ENCODE measurements at regions not wholly inside any gene's neighbourhood (a gene's known extent, or its start where the extent isn't known, plus 50 kb on each side); places are given as distances from the start of the nearest gene placed in this dataset.

DNA sequence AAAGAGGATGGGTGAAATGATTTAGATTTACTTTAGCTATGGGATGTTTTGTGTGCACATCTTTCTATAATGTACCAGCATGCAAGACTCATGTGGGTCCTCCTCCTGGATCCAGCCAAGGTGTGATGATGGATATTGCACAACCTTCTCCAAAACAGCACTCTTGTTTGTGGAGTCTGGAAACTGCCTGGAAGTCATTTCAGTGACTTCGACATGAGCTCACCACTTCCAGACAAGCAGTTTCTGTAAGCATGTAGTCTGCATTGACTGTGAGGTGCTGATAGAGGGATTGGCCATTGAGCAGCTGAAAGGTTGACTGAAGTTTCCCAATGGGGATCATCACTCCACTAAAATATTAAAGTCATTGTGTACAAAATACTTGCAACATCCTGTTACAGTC lies 154.0 kb downstream of the TRIB2 start:
- in situ Hi-C loops (cut with HindIII; ENCODE audit: low sequenced_read_pairs) = loop anchor here (5.0 kb wide), 2 partner anchors 33 to 42 kb away; no protein-coding TSS in a partner anchor

DNA sequence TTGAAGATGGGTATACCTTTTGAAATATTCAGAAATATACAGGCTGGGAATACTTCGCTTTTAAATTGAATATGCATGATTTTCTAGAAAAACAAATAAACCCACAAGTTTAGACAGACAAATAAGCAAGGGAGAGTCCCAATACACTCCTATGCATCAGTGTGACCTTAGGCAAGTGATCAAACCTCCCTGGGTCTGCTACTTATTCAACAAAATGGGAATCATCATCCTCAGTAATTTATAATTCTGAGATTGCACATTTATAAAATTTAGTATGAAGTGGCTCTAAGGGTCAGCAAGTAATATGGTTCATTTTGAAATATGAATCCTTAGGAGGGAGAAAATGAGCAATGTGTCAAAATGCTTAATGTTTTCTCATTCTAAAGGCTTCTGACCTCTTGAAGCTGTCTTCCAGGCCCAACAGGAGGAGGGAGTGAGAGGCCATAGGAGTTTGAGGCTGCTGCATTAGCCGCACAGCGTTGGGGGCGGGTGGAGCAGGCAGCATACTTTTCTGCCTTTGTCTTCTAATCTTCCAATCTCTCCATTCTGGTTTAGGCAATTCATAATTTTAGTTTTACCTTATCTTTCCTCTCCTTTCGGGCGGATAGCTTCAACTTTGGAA lies 155.1 kb downstream of the TRIB2 start:
- in situ Hi-C loops (cut with HindIII; ENCODE audit: low sequenced_read_pairs) = loop anchor here (5.0 kb wide), 2 partner anchors 35 to 40 kb away; no protein-coding TSS in a partner anchor

DNA sequence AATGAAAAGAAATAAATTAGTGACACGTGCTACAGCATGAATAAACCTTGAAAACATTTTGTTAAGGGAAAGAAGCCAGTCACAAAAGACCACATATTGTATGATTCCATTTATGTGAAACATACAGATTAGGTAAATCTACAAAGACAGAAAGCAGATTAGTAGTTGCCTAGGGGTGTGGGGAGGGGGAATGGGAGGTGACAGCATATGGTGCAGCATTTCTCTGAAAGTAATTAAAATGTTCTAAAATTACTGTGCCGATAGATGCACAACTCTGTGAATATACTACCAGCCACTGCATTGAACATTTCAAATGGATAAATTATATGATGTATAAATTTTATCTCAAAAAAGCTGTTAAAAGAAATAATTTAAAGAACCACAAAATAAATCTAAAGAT lies 161.0 kb downstream of the TRIB2 start:
- in situ Hi-C loops (cut with HindIII; ENCODE audit: low sequenced_read_pairs) = no loop called here

DNA sequence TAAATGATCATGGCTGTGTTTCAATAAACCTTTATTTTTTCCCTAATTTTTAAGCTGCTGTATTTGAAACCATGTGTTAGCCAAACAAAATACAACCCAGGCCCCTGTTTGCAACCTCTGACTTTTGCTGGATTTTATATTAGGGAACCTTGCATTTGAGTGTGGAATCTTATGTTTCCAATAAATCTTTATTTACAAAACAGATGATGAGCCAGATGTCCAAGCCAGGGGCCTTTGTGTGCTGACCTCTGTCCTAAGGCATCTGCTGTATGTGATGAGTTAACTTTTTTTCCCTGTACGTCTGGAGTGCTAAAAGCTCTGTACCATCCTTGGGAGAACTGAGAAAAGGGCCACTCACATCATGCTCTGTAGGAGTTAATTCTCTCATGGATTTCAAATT lies 162.9 kb downstream of the TRIB2 start:
- in situ Hi-C loops (cut with HindIII; ENCODE audit: low sequenced_read_pairs) = no loop called here

DNA sequence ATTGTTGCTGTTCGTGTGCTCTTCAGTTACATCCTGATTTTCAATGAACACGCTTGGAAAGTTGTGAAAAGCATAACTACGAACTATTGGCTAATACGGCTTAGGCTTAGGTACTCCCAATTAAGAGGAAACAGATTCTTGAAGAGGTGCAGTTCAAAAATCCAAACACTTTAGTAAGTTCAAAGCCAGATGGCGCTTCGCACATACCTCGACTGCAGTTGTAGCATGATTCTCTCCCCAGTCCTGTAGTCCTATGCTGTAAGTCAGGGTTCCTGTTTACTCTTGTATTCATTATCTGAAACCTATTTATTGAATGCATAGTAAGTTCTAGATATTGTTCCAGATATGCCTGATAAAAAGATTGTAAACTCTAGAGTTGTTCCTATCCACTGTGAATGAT lies 165.2 kb downstream of the TRIB2 start:
- in situ Hi-C loops (cut with HindIII; ENCODE audit: low sequenced_read_pairs) = no loop called here

DNA sequence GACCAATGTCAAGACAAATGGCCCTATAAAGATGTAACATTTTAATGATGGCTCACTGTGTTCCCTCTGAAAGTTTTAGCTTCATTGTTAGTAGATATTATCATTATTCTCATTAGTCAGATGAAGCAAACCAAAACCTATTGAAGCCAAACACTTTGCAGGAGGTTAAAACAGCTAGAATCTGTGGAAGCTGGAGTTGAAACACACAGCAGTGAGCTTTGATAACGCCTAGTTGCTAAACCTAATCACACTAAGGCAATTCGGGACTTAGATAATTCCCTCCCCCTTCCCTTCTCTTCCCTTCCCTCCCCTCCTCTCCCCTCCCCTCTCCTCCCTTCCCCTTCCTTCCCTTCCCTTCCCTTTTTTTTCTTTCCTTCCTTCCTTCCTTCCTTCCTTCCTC lies 165.7 kb downstream of the TRIB2 start:
- in situ Hi-C loops (cut with HindIII; ENCODE audit: low sequenced_read_pairs) = no loop called here

DNA sequence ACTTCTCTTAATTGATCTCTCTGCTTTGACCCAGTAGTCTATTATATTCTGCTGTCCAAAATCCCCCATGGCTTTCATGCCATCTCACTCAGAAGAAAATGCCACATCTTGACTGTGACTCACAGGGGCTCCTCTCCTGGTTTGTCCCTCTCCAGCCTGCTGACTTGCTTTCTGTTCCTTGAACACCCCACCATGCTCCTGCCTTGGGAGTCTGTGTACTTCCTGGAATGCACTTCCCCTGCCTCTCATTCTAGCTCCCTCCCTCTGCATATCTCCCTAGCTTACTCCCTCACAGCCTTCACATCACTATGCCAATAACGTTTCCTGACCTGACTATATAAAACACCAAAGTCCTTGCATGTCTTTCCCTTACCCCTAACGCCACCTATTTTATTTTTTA lies 167.2 kb downstream of the TRIB2 start:
- in situ Hi-C loops (cut with HindIII; ENCODE audit: low sequenced_read_pairs) = no loop called here

DNA sequence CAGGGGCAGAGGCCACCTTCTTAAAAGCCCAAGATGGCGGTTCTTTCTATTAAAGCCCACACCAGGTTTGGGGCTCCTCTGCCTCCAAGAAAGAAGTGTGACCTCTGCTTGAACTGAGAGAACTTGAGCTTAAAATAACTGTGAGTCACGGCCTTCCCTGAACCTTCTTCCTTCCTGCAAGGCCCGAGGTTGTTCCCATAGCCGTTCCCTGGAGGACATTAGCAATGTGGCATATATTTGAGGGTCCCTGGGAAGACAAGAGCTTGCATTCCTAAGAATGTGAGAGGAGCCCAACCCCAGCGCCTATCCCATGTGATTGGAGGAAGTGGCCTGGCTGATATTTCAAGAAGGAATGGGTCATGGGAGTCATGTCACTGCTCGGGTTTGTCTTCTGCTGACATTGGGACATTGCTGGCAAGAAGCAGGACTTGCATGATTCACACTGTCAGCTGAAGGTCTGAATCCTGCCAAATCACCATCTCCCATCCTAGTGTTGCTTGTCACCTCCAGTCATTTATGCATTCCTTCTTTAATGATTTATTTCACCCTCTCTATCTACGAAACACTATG lies 168.1 kb downstream of the TRIB2 start:
- in situ Hi-C loops (cut with HindIII; ENCODE audit: low sequenced_read_pairs) = no loop called here

DNA sequence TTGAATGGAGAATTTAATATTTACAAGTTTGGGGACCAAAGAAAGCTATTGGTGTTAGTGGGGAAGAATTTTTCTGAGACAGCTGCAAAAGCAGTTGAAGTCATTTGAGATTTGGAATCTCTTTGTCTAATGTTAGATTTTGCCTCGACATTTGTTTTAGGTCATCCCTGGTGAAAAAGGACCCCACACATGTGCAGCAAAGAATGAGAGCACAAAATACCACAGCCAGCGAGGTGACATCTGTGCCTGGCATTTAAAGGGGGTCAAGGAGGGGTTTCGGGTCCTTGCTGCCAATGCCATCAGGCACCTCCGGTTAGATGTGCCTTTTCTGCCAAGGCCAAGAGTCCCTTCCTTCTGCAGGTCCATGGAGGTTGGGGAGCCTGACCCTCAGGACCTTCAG lies 173.3 kb downstream of the TRIB2 start:
- in situ Hi-C loops (cut with HindIII; ENCODE audit: low sequenced_read_pairs) = no loop called here

DNA sequence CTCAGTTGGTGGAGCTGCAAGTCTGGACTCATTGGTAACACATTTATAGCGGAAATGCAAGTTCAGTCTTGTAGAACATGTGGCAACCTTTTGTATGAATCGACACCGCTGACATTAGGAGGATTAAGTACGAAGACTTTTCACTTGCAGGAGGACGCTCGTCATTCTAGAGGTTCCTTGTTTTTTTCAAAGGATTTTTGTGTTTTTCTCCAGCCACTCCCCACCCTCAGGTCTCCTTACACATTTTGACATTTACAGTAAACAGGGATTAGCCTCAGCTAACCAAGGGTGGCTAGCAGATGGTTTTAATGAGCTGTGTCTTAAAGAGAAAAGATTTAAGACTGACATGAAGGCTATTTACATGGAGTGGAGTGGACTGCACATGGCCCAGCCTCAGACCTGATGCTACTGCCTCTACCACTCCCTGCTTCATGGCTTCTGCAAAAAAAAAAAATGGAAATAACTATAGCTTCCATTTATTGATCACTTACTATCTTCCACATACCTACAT lies 173.8 kb downstream of the TRIB2 start:
- in situ Hi-C loops (cut with HindIII; ENCODE audit: low sequenced_read_pairs) = no loop called here

DNA sequence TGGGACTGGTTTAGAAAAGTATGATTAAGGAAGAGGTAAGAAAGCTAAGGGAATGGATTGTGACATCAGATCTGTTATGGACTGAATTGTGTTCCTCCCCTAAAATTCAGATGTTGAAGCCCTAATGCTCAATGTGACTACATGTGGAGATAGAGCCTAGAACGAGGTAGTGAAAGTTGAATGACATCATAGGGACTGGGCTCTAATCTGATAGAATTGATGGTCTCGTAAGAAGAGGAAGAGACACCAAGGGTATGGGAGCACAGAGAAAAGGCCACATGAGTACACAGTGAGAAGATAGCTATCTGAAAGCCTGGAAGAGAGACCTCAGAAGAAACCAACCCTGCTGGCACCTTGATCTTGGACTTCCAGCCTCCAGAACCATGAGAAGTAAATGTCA lies 178.3 kb downstream of the TRIB2 start:
- in situ Hi-C loops (cut with HindIII; ENCODE audit: low sequenced_read_pairs) = no loop called here

DNA sequence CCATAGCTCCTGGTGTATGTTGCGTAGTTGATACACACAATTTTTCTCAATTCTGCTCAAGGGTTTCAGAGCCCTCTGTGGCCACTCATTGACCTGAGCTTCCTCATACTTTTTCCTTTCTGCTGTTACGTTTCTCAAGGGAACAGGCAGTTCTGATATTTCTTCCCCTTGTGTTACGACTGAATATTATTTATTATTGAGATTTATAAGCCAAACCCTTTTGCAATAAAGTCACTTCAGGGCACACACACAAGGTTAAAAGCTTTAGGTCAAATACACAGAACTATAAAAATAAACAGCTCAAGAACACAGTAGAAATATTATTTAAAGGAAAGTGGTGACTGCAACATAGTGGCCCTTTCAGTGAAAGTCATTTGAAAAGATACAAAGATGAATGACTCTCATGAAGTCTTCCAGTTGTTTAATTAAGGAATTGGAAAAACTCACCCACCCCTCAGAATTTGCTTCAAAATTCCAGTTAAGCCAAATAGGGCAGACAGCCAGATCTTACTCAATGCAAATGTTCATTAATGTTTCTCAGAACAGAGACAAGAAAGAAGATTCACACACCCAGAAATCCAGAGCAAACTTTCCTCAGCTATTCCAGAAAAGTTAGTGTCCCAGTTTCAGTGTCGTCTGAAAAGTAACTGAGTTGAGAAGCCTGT lies 179.7 kb downstream of the TRIB2 start:
- in situ Hi-C loops (cut with HindIII; ENCODE audit: low sequenced_read_pairs) = no loop called here

DNA sequence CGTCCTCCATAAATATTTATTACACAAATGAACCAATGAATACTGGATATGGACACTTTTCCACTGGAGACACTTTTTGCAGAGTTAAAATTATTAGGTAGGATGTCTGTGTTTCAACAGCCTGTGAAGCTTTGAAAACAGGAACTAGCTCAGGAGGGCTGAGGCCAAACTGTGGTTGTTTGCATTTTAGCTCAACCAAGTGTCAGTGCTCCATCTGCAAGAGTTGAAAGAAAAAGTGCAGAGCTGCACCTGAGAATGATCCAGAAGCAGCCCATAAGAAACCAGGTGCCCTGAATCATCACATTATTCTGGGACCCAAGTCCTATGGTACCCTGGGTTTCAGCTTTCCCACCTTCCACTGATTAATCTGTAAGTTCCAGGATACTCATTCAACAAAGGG lies 180.4 kb downstream of the TRIB2 start:
- in situ Hi-C loops (cut with HindIII; ENCODE audit: low sequenced_read_pairs) = no loop called here

DNA sequence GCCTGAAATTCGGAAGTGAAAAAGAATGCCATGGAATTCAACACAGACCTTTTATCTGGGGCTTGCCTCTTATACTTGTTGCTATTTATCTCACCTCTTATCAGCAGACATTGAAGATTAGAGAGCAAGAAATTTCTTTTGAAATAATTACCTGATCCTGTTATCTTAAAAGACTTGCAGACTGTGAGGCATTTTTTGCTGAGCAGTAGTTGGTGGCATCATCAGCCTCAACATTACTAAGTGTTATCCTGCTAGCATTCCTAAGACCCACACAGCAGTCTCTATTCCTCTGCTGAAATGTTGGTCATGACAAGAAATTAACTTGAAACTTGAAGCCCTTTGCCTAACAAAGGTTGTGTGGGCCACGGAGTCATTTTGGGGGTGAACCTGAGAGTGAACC lies 186.5 kb downstream of the TRIB2 start:
- in situ Hi-C loops (cut with HindIII; ENCODE audit: low sequenced_read_pairs) = no loop called here

DNA sequence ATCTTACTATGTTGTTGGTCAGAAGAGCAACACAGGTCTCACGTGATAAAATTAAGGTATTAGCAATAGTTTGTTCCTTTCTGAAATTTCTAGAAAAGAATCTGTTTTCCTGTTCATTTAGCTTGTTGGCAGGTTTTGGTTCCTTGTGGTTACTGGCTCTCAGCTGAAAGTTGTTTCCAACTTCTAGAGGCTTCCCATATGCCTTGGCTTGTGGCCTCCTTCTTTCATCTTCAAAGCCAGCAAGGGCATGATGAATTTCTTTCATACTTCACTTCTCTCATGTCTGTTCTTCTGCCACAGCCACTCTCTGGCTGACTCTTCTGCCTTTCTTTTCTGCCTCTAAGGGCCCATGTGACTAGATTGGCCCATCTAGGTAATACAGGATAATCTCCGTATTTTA lies 193.7 kb downstream of the TRIB2 start:
- in situ Hi-C loops (cut with HindIII; ENCODE audit: low sequenced_read_pairs) = loop anchor here (5.0 kb wide), 1 partner anchor 38 kb away; no protein-coding TSS in a partner anchor

DNA sequence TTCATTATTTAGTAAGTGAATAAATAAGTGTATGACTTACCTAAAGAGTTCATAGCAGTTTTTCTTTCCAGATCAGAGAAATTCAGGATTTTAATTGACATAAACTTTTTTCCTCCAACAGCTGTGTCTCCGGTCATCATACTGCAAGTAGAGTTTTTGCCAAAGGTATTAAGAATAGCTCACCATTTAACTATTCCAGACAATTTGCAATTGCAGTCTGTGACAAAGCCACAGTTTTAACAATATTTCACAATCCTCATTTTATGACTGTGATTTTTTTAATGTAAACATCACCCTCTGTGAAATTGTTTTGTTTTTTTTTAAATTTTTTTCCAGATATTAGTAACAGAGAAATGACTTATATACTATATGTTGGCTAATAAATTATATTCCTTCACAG lies 199.1 kb downstream of the TRIB2 start:
- in situ Hi-C loops (cut with HindIII; ENCODE audit: low sequenced_read_pairs) = no loop called here

DNA sequence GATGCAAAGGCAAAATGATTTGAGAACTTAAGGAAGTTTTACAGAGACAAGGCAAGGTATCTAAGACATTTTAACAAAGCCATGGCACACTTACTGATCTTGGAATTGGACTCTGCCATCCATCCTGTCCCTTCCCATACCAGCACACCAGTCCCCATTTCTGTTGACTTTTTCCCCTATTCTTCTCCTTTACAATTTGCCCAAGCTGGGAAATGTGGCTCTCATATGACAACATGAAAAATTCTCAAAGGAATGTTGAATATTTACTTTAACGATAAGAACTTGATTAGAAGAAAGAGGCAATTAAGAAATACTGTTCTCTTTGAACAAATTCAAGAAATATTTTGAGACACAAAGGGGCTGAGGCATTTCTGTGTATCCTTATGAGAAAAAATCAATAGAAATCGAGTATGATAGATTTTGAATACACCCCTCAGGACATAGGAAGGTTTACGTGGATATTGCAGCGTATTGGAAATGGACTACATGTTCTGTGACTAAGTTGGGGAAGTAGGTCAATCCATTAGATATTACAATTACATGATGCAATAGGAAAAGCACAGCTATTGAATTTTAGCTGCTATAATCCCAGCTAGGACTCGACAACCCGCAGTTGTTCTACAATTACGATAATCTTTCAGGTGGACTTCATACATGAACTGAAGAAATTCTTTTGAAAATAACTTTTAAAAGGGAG lies 201.6 kb downstream of the TRIB2 start:
- in situ Hi-C loops (cut with HindIII; ENCODE audit: low sequenced_read_pairs) = no loop called here

DNA sequence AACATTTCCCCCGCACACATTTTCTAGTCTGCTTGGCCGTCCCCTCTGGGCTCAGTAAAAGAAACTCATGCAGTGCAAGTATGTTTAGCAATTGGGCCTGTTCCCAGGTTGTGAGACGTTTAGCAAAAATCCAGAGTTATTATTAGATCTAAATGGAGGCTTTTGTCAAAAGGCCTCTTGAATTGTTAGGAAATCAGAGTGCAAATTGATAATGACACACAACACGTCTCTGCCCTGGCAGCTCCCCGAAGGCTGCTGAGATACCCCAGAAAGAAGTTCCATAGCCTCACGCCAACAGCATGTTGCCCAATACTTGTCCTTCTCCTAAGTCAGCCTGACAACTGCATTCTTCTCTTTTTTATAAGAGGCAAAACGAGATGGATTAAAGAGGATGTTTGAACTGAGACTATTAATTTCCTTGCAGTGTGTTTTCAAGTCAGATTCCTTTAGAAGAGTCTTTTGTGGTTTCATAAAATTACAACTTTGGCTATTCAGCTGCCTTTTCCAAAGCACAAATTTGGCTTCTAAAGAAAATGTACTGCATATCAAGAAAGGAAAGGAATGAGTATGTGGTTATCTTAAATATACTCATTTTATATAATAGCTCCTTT lies 202.2 kb downstream of the TRIB2 start:
- in situ Hi-C loops (cut with HindIII; ENCODE audit: low sequenced_read_pairs) = no loop called here

DNA sequence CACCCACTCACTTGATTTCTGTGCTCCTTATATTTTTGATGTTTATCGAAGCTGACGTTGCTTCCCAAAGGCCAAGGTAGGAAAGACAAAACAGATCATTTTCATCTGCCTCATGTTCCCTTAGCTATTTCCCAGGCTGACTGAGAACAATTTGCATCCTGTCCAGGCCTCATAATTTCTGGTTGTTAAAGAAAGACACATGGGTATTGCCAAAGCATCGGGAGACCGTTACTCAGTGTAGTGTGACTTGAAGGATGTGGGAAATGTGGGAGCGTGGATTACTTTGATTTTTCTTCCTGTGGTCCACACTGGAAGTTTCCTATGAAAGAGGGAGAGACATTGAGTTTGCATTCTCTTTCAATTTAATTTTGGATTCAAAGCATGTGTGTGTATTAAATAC lies 204.6 kb downstream of the TRIB2 start:
- in situ Hi-C loops (cut with HindIII; ENCODE audit: low sequenced_read_pairs) = loop anchor here (10.0 kb wide), 1 partner anchor 197 kb away; no protein-coding TSS in a partner anchor

DNA sequence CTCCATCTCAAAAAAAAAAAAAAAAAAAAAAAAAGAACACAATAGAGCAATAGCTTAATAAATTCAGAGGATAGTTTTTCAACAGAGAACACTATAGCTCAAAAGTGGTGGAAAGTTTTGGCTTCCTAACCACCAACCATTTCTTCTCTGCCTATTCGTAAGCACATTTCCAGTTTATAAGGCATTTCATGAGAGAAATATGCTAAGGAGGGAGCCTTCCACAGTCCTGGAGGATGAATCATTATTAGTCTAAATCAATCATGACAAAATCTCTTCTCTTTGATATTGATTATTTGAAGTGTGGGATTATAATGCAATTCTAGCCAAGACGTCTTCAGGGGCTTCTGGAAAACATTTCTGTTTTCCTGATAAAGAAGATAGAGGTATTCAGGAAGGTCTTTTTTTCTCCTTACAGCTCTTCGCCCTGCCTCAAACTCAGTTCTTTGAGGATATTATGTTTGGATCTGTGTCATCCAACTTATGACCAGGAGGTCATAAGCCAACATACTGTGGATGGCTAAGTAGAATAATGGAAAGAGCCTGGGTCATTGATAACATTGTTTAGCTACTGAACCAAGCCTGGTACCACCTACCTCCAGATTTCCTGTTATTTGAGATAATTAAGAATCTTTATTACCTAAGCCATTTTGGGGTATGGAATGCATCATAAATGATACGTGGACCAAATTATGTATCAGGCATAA lies 207.3 kb downstream of the TRIB2 start:
- in situ Hi-C loops (cut with HindIII; ENCODE audit: low sequenced_read_pairs) = loop anchor here (10.0 kb wide), 1 partner anchor 199 kb away; no protein-coding TSS in a partner anchor
